ENCODE measurements at regions not wholly inside any gene's neighbourhood (a gene's known extent, or its start where the extent isn't known, plus 50 kb on each side); places are given as distances from the start of the nearest gene placed in this dataset.

DNA sequence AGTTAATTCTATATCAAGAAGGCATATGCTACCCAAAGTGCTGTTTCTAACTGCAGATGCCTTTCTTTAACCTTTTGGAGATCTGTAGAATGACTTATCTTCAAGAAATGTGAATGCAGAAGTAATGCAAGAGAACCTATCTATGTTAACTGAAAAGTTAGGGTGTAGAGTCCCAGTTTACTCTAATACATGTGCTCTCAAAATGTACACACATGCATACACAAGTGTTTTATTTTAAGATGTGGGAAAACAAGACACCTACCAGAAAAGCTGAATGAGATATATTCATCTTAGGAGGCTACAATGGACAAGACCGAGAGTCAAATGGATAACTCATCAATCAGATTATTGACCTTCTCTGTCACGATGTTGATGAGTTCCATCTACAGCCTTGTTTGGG, 80.9 kb downstream of the CDCA7 start:
- TF ChIP-seq, protein P1, sequence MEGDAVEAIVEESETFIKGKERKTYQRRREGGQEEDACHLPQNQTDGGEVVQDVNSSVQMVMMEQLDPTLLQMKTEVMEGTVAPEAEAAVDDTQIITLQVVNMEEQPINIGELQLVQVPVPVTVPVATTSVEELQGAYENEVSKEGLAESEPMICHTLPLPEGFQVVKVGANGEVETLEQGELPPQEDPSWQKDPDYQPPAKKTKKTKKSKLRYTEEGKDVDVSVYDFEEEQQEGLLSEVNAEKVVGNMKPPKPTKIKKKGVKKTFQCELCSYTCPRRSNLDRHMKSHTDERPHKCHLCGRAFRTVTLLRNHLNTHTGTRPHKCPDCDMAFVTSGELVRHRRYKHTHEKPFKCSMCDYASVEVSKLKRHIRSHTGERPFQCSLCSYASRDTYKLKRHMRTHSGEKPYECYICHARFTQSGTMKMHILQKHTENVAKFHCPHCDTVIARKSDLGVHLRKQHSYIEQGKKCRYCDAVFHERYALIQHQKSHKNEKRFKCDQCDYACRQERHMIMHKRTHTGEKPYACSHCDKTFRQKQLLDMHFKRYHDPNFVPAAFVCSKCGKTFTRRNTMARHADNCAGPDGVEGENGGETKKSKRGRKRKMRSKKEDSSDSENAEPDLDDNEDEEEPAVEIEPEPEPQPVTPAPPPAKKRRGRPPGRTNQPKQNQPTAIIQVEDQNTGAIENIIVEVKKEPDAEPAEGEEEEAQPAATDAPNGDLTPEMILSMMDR (IDR thresholded peaks at IDR 0.05; ENCODE audit: insufficient read depth, low read length, poor library complexity, severe bottlenecking) = no peak
- no peak for TF ChIP-seq EZH2phosphoT487 (conservative IDR thresholded peaks at IDR 0.05; ENCODE audit: low read length)
- H3K4me3 ChIP-seq (ENCODE audit: insufficient read depth, low read length, poor library complexity, severe bottlenecking) = no peak overlapping the region
- H3K36me3 ChIP-seq (ENCODE audit: low read length) = no peaks in the 10 kb centered on the region
- no peak overlapping the region for H2AFZ ChIP-seq (ENCODE audit: low read depth, low read length, severe bottlenecking)
- no peaks in the 10 kb centered on the region for H3K79me2 ChIP-seq (ENCODE audit: insufficient read depth, low read length)
- no peak overlapping the region for H3K9ac ChIP-seq (ENCODE audit: low read length)
- H3K9me3 ChIP-seq (ENCODE audit: insufficient read depth, low read length) = no peaks in the 10 kb centered on the region
- no peak overlapping the region for H3K27ac ChIP-seq (ENCODE audit: low read depth, low read length)
- H3F3A ChIP-seq (ENCODE audit: insufficient read depth) = no peaks in the 10 kb centered on the region
- H3K9me2 ChIP-seq (replicated peaks; ENCODE audit: insufficient read depth, low read length) = no peaks in the 10 kb centered on the region
- H3K4me2 ChIP-seq (ENCODE audit: low read depth, low read length, poor library complexity, severe bottlenecking) = no peak overlapping the region
- no peaks in the 10 kb centered on the region for H4K20me1 ChIP-seq (ENCODE audit: low read depth, low read length)
- no peaks in the 10 kb centered on the region for H3K27me3 ChIP-seq (ENCODE audit: low read length)

- no peaks in the 10 kb centered on the region for H3K79me2 ChIP-seq (ENCODE audit: insufficient read depth, low read length)
- no peaks in the 10 kb centered on the region for H3K9me2 ChIP-seq (replicated peaks; ENCODE audit: insufficient read depth, low read length)
- no peak overlapping the region for H3K4me2 ChIP-seq (ENCODE audit: low read depth, low read length, poor library complexity, severe bottlenecking)
- no peak overlapping the region for H3K9ac ChIP-seq (ENCODE audit: low read length)
- H4K20me1 ChIP-seq (ENCODE audit: low read depth, low read length) = no peaks in the 10 kb centered on the region
- TF ChIP-seq, protein P1 (IDR thresholded peaks at IDR 0.05; ENCODE audit: insufficient read depth, low read length, poor library complexity, severe bottlenecking) = no peak
- no peak for TF ChIP-seq EZH2phosphoT487 (conservative IDR thresholded peaks at IDR 0.05; ENCODE audit: low read length)
- H3K36me3 ChIP-seq (ENCODE audit: low read length) = no peaks in the 10 kb centered on the region
- H3K27ac ChIP-seq (ENCODE audit: low read depth, low read length) = no peak overlapping the region
- H3F3A ChIP-seq (ENCODE audit: insufficient read depth) = no peaks in the 10 kb centered on the region
- no peaks in the 10 kb centered on the region for H3K27me3 ChIP-seq (ENCODE audit: low read length)
- no peak overlapping the region for H3K4me3 ChIP-seq (ENCODE audit: insufficient read depth, low read length, poor library complexity, severe bottlenecking)
- H3K9me3 ChIP-seq (ENCODE audit: insufficient read depth, low read length) = no peaks in the 10 kb centered on the region
- no peak overlapping the region for H2AFZ ChIP-seq (ENCODE audit: low read depth, low read length, severe bottlenecking)
Observed at GRCh38 chr2:173436088-173436487, 81.4 kb downstream of the CDCA7 start.

DNA sequence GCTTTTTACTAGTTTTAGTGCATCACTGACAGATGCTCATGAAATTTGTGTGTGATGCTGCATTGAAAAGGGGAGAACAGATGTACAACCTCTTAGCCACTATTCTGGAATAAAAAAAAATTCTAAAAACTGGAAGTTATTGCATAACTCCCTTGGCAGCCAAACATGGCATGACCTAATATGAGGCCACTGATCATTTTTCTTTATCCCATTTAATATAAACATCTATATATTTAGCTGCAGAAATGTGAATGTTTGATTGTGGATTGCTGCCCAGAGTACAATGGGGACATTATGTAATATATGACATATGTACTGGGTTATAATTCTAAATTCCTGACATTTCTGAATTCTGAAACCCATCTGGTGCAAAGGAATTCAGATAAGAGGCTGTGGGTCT, 86.5 kb downstream of the CDCA7 start:
- TF ChIP-seq, protein P1 (IDR thresholded peaks at IDR 0.05; ENCODE audit: insufficient read depth, low read length, poor library complexity, severe bottlenecking) = no peak
- no peak for TF ChIP-seq EZH2phosphoT487 (conservative IDR thresholded peaks at IDR 0.05; ENCODE audit: low read length)
- Histone ChIP-seq H3K27me3 (ENCODE audit: low read length) (no peaks in the 10 kb centered on the region), H2AFZ (ENCODE audit: low read depth, low read length, severe bottlenecking) (no peak overlapping the region)

More for the DNA sequence above, 86.5 kb downstream of the CDCA7 start:
- Histone ChIP-seq H3K4me2 (ENCODE audit: low read depth, low read length, poor library complexity, severe bottlenecking) (no peak overlapping the region), H3K4me3 (ENCODE audit: insufficient read depth, low read length, poor library complexity, severe bottlenecking) (no peak overlapping the region), H3K9me2 (replicated peaks; ENCODE audit: insufficient read depth, low read length) (no peaks in the 10 kb centered on the region), H3K9ac (ENCODE audit: low read length) (no peak overlapping the region), H3K79me2 (ENCODE audit: insufficient read depth, low read length) (no peaks in the 10 kb centered on the region), H3K36me3 (ENCODE audit: low read length) (no peaks in the 10 kb centered on the region), H3K9me3 (ENCODE audit: insufficient read depth, low read length) (no peaks in the 10 kb centered on the region), H3F3A (ENCODE audit: insufficient read depth) (no peaks in the 10 kb centered on the region), H4K20me1 (ENCODE audit: low read depth, low read length) (no peaks in the 10 kb centered on the region), H3K27ac (ENCODE audit: low read depth, low read length) (no peak overlapping the region)
